ENCODE measurements at regions not wholly inside any gene's neighbourhood (a gene's known extent, or its start where the extent isn't known, plus 50 kb on each side); places are given as distances from the start of the nearest gene placed in this dataset.

- in situ Hi-C loops (cut with MboI): no loop called here
- H3K9me1 ChIP-seq (ENCODE audit: control insufficient read depth, insufficient read depth, low read length): no peaks in the 10 kb centered on the region
- H3K9me3 ChIP-seq (replicated peaks; ENCODE audit: control insufficient read depth, insufficient read depth, low read depth, low read length): no peaks in the 10 kb centered on the region
- no peaks in the 10 kb centered on the region for H3K36me3 ChIP-seq (ENCODE audit: control insufficient read depth, insufficient read depth, low read length)
- intact Hi-C loops (cut with micrococcal nuclease): no loop called here
- no peak overlapping the region for H2AFZ ChIP-seq (ENCODE audit: low read depth, low read length)
- BruUV-seq (replicated peaks): no TSS peak
- POLR2A ChIA-PET: no interaction called here
- peaks cover 0 to 5% of the 10 kb centered on the region in 2 experiments; a peak in 3 of 5 replicates for H3K27me3 ChIP-seq (ENCODE audit: control insufficient read depth in 2 of 2, insufficient read depth in 2 of 2, low read length in 2 of 2)
- CTCF ChIA-PET (ENCODE audit: low intra/inter-chr PET ratio): no interaction called here
- DNase-seq (ENCODE audit: extremely low read depth in 1 of 4, low spot score in 3 of 4) (no peak), ATAC-seq (no peak), FAIRE-seq (no peak)
- no peak overlapping the region for H3K4me2 ChIP-seq (ENCODE audit: insufficient read depth, low read length)
- H3K4me3 ChIP-seq: no peak overlapping the region
- WGBS (ENCODE audit: insufficient coverage, low coverage, missing lambda C conversion rate): 0% methylated on average over 1 of the region's 1 CpG
- H4K20me1 ChIP-seq (replicated peaks; ENCODE audit: control insufficient read depth, insufficient read depth, low read length): no peaks in the 10 kb centered on the region
- no peak overlapping the region for H3K27ac ChIP-seq (ENCODE audit: extremely low read depth, low read depth, low read length)
- peaks cover 0 to 2% of the 10 kb centered on the region in 2 experiments; a peak in 2 of 5 replicates for H3K4me1 ChIP-seq (replicated peaks in 1 of 2; ENCODE audit: control insufficient read depth in 2 of 2, insufficient read depth in 2 of 2, low read length in 2 of 2)
- no peaks in the 10 kb centered on the region for H3K79me2 ChIP-seq (ENCODE audit: control insufficient read depth, insufficient read depth, low read length)
- no peak overlapping the region for H3K9ac ChIP-seq (ENCODE audit: insufficient read depth in 1 of 2, low read depth in 2 of 2, low read length in 2 of 2)
- TF ChIP-seq CBFA2T2 (conservative IDR thresholded peaks at IDR 0.05) (no peak), ZNF449 (CRISPR knock-in tag; IDR thresholded peaks at IDR 0.05) (no peak), ELF2 (CRISPR knock-in tag; IDR thresholded peaks at IDR 0.05) (no peak), HNRNPH1 (optimal IDR thresholded peaks at IDR 0.05; ENCODE audit: low read depth, low read length) (no peak), EGR1 (conservative IDR thresholded peaks at IDR 0.05) (no peak), ZNF212 (CRISPR knock-in tag; IDR thresholded peaks at IDR 0.05) (no peak), SMAD2 (IDR thresholded peaks at IDR 0.05; ENCODE audit: low read depth, low read length) (no peak), ZNF280B (CRISPR knock-in tag; IDR thresholded peaks at IDR 0.05) (no peak), ATF6 (CRISPR knock-in tag; IDR thresholded peaks at IDR 0.05) (no peak), RBM39 (optimal IDR thresholded peaks at IDR 0.05; ENCODE audit: low read depth, low read length) (no peak), ZHX1 (conservative IDR thresholded peaks at IDR 0.05; ENCODE audit: low read length) (no peak), EP400 (IDR thresholded peaks at IDR 0.05) (no peak), TAF7 (tag; IDR thresholded peaks at IDR 0.05) (no peak), ZBTB34 (CRISPR knock-in tag; IDR thresholded peaks at IDR 0.05) (no peak)
Observed at GRCh38 chr1:59151860-59152259, 145.0 kb upstream of the FGGY start.
